ENCODE measurements at regions not wholly inside any gene's neighbourhood (a gene's known extent, or its start where the extent isn't known, plus 50 kb on each side); places are given as distances from the start of the nearest gene placed in this dataset.
A peak's percentile ranks its signal among the peaks of the same experiment; 100 is the strongest.

DNA sequence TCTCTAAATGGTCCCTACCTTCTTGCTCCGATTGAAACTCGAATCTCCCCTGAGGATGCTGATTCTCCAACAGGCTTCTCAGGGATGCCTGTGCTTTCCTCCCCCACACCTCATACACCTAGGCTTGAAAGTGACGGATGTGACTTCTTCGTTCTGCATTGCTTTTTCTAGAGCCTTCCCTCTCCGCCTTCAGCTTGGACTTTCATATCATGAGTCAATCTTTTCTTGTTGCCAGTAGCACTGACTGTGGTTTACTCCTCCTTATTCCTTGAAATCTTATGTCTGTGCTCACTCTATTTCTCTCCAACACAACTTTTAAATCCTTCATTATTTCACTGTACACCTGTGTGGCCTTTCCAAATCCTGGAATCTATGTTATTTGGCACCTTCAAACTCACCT, 451.4 kb downstream of the TMX3 start:
- DNase-seq (ENCODE audit: low read depth), result no peak
- ChIA-PET CTCF (no interaction called here), POLR2A (no interaction called here)
- TF ChIP-seq, protein P1, sequence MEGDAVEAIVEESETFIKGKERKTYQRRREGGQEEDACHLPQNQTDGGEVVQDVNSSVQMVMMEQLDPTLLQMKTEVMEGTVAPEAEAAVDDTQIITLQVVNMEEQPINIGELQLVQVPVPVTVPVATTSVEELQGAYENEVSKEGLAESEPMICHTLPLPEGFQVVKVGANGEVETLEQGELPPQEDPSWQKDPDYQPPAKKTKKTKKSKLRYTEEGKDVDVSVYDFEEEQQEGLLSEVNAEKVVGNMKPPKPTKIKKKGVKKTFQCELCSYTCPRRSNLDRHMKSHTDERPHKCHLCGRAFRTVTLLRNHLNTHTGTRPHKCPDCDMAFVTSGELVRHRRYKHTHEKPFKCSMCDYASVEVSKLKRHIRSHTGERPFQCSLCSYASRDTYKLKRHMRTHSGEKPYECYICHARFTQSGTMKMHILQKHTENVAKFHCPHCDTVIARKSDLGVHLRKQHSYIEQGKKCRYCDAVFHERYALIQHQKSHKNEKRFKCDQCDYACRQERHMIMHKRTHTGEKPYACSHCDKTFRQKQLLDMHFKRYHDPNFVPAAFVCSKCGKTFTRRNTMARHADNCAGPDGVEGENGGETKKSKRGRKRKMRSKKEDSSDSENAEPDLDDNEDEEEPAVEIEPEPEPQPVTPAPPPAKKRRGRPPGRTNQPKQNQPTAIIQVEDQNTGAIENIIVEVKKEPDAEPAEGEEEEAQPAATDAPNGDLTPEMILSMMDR (IDR thresholded peaks at IDR 0.05; ENCODE audit: insufficient read depth, low read depth, low read length), result no peak
- Histone ChIP-seq H3K36me3 (ENCODE audit: control insufficient read depth, insufficient read depth, low read length) (no peaks in the 10 kb centered on the region), H3K4me3 (ENCODE audit: low read depth, low read length) (no peak overlapping the region), H3K27me3 (ENCODE audit: control insufficient read depth, insufficient read depth, low read length) (no peaks in the 10 kb centered on the region)

DNA sequence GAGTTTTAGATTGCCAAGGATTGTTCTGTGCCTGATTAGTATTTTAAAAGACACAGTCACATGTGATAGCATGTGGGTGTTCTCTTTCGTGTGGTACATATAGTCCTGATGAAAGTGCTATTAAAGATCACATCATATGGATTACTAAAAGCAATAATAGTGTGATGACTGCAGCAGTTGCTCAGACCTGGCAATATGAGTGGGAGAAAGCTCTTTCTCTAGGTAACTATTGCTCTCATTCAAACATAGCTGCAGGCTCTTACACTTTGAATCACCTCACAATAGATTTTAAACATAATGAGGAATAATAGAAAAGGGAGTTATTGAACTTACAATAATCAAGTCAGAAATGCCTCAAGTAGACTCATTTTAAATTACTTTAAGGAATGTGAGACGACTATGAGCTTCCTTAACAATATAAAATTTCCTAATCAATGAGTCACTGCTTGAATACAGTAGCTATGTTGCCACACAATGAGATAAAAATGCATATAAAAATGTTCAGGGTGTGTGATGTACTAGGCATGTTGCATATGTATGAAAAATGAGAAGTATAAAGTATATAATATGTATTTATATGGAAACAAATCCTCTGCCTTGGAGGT, 452.1 kb downstream of the TMX3 start:
- ChIA-PET CTCF (no interaction called here), POLR2A (no interaction called here)
- DNase-seq (ENCODE audit: low read depth), result peak; percentile 54
- Histone ChIP-seq H3K27me3 (ENCODE audit: control insufficient read depth, insufficient read depth, low read length) (no peaks in the 10 kb centered on the region), H3K4me3 (ENCODE audit: low read depth, low read length) (no peak overlapping the region), H3K36me3 (ENCODE audit: control insufficient read depth, insufficient read depth, low read length) (no peaks in the 10 kb centered on the region)
- TF ChIP-seq, protein P1 (IDR thresholded peaks at IDR 0.05; ENCODE audit: insufficient read depth, low read depth, low read length), result no peak

DNA sequence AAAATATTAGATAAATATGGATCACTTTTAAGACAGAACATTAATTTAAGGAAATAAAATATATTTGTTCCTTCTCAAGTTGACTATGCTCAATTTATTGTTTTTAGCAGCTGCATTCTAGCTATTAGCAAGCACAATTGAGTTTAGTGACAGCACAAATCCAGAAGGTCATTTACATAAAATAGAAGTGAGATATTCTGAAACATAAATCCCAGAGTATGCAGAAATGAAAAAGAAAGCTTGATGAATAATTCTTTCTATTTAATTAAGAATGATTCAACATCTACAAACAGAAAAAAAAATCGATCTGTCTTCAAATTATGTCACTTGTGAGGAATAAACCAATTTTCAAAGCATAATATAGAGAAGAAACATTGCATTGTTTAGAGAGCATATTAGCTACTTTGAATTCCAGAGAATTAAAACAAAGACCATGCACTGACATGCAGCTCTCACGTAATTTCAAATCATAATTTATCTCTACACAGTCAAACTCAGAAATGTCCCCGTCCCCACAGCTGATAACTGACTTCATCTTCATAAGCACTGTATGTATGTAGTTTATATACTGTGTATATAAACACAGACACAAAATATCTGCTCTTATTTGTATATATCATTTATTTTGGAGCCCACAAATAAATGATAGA, 458.4 kb downstream of the TMX3 start:
- TF ChIP-seq, protein P1 (IDR thresholded peaks at IDR 0.05; ENCODE audit: insufficient read depth, low read depth, low read length), result no peak
- ChIA-PET CTCF (interaction anchor here (0.7 kb wide), 1 partner anchor 9 kb away, joined by 3 read pairs; no protein-coding TSS in a partner anchor), POLR2A (no interaction called here)
- no peak overlapping the region for H3K4me3 ChIP-seq (ENCODE audit: low read depth, low read length)
- H3K27me3 ChIP-seq (ENCODE audit: control insufficient read depth, insufficient read depth, low read length), result no peaks in the 10 kb centered on the region
- H3K36me3 ChIP-seq (ENCODE audit: control insufficient read depth, insufficient read depth, low read length), result no peaks in the 10 kb centered on the region
- no peak for DNase-seq (ENCODE audit: low read depth)

DNA sequence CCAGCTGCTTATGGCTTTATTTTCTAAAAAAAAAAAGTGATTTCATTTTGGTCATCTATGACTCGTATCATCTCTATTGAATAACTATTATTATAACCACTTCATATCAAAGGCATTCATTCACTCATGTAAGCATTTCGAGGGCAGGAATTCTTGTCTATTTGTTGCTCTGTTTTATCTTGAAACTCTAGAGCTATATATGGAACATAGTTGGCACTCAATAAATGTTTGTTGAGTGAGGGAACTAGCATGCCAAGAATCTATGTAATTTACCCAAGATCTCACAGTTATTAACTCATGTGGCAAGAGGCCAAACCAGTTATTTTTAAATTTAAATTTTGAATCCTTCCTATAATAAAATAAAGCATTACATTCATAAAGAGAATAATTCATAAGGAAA, 470.1 kb downstream of the TMX3 start:
- ChIA-PET POLR2A (no interaction called here), CTCF (no interaction called here)
- no peak for DNase-seq (ENCODE audit: low read depth)
- Histone ChIP-seq H3K36me3 (ENCODE audit: control insufficient read depth, insufficient read depth, low read length) (no peaks in the 10 kb centered on the region), H3K4me3 (ENCODE audit: low read depth, low read length) (no peak overlapping the region), H3K27me3 (ENCODE audit: control insufficient read depth, insufficient read depth, low read length) (no peaks in the 10 kb centered on the region)
- TF ChIP-seq, protein P1 (IDR thresholded peaks at IDR 0.05; ENCODE audit: insufficient read depth, low read depth, low read length), result no peak

DNA sequence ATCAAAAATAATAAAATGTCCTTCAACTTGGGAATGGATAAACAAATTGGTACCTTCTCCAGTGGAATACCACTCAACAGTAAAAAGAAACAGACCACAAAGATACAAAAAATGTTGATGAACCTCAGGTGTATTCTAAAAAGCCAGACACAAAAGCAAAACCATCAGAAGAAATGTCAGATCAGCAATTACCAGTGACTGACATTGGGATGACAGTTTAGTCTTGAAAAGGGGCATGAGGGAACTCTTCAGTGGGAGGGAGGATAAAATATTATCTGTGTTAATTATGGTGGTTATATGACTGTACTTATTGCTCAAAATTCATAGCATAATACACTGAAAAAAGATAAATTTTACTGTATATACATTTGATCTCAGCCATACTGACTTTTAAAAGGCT, 473.0 kb downstream of the TMX3 start:
- no peak for DNase-seq (ENCODE audit: low read depth)
- ChIA-PET CTCF (no interaction called here), POLR2A (interaction anchor here (0.5 kb wide), 1 partner anchor 67 kb away, joined by 4 read pairs; no protein-coding TSS in a partner anchor)
- H3K27me3 ChIP-seq (ENCODE audit: control insufficient read depth, insufficient read depth, low read length), result no peaks in the 10 kb centered on the region
- no peaks in the 10 kb centered on the region for H3K36me3 ChIP-seq (ENCODE audit: control insufficient read depth, insufficient read depth, low read length)
- TF ChIP-seq, protein P1 (IDR thresholded peaks at IDR 0.05; ENCODE audit: insufficient read depth, low read depth, low read length), result no peak
- no peak overlapping the region for H3K4me3 ChIP-seq (ENCODE audit: low read depth, low read length)
